CD4-positive, alpha-beta T cell treated with Interleukin-21 for 1 hour (primary cell): ENCODE measurements at regions not wholly inside any gene's neighbourhood (a gene's known extent, or its start where the extent isn't known, plus 50 kb on each side); places are given as distances from the start of the nearest gene placed in this dataset.

Experiments used
- DNase-seq: peaks from one replicate; pipeline ENCODE4 v3.0.0-alpha.2; 2020

- DNase-seq: no peak
Measured at GRCh38 chr14:54177641-54178621, 218.9 kb upstream of the CDKN3 start.

DNA sequence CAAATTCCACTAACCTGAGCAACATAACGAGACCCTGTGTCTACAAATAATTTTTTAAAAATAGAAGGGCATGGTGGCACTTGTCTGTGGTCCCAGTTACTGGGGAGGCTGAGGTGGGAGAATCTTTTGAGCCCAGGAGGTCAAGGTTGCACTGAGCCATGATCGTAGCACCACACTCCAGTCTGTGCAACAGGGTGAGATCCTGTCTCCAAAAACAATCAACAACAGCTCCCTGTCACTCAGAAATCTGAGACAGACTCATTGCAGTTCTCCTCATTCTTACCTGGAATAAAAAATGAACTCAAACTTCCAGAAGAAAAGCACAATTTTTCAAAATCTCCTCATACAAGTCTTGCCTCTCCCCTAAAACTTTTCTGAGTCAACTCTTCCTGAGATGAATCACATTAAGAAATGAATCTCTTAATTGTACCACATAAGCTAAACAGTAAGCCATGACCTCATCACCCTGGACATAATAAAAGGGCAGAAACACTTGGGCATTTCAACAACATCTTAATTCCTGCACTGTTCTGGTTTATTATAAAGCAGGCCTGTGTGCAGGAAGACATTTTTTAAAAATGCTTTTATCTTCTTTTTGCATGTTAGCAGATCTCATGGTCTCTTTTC lies 214.3 kb upstream of the CDKN3 start:
- no peak for DNase-seq

DNA sequence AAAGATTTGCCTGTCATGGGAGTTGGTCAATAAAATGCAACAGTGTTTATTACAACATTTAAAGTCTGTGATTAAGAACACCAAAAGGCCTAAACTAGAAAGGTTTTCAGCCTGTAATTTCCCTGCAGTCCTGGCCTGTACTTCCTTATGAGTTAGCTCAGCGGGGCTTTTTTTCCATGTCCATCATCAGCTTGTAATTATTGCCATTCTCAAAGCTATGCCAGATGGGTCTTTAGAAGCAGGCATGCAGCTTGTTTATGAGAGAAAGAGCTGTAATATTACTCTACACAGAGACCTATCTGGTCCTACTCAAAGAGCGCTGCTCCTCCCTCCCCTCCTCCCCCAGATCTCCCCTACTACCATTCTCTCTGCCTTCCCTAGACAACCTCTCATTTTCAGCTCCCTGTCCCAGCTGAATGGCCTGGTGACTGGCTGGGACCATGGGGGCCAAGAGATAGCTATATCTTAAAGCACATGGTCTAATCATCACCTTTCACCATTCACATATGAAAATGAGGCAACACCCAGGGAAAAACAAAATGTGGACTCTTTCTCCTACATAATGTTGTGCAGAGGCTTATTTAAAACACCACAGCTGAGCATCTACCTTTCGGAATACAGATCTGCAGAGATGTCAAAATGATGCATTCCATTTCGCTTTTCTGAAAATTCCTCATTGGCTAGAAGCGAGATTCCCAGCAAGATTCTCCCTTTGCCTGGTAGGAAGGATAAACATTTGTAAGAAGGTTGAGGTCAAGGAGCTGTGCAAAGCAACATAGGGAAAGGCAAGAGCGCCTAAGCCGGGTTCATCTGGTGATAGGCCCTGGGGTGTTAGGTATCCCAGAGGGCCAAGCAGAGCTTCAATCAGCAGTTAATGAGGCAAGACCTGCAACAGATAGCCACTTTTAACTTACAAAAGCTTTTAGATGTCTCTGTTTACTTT lies 209.7 kb upstream of the CDKN3 start:
- no peak for DNase-seq

GRCh38 chr14:54188064-54188666 lies 208.6 kb upstream of the CDKN3 start:
- no peak for DNase-seq

DNA sequence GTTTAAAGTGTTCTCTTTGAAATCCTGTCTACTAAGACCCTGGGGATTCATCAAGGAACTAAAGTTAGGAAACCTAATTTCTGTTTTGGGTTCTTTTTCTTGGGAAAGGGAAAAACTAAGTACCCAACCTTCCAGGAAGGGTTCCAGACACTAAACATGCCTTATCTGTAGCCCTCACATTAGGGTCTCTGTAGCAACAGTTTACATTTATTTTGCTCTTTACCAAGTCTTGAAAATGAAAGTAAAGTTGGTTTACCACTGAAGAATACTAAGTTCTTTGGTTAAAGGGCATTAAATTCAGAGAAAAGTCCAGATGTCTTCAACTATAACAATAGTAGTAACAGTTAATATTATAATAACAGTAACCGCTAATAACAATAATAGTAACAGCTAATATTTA lies 207.5 kb upstream of the CDKN3 start:
- no peak for DNase-seq

GRCh38 chr14:54189748-54190354 lies 207.0 kb upstream of the CDKN3 start:
- no peak for DNase-seq

DNA sequence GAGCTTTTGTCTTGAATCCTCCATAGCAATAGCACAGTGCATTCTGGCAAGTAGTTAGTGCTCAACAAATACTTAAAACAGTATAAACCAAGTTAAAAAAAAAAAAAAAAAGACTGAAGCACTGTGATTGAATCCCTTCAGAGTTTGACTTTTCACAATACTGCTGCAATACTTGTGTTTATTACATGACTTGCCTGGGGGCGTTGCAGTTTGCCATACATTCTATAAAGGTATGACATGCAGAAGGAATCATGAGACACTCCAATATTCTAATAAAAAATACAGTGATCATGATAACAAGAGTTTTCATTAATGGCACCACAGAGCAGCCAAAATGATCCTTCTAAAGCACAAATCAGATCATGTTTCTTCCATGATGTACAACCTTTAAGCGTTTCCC lies 205.0 kb upstream of the CDKN3 start:
- no peak for DNase-seq

DNA sequence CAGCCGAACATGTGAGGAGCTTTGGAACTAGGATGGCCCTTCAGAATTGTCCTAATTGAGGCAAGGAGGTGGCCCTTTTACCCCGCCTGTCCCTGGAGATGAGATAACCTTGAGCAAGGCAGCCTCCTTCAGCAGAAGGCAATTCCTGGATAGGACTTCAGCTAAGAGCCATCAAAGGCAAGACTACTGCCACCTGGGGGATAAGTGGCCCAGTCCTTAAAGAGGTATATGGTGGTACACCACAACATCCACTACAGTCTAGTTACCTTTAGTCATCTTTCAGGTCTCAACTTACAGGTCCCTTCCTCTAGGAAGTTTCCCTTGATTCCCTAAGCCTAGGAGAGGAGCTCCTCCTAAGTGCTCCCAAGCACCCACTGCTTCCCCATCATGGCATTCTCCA lies 204.2 kb upstream of the CDKN3 start:
- DNase-seq: no peak

- no peak for DNase-seq
Measured at GRCh38 chr14:54193871-54194270, 202.9 kb upstream of the CDKN3 start.

- DNase-seq: no peak
Measured at GRCh38 chr14:54194501-54194900, 202.3 kb upstream of the CDKN3 start.

DNA sequence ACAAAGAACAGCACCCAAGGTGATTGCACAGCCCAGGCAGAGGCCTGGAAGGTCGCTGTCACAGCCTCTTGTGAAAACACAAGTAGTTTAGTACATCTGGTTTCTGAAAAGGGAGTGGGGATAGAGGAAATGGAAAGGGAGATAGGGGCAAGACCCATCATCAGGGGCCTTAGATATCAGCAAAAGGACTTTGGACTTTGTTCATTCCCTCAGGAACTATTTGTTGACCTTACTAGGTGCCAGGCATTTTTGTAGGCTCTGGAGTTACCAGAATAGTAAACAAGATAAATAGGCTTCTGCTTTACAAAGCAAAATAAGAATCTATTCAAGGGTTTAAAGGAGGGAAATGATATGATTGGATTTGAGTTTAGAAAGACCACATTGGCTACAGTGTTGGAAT lies 199.4 kb upstream of the CDKN3 start:
- no peak for DNase-seq

DNA sequence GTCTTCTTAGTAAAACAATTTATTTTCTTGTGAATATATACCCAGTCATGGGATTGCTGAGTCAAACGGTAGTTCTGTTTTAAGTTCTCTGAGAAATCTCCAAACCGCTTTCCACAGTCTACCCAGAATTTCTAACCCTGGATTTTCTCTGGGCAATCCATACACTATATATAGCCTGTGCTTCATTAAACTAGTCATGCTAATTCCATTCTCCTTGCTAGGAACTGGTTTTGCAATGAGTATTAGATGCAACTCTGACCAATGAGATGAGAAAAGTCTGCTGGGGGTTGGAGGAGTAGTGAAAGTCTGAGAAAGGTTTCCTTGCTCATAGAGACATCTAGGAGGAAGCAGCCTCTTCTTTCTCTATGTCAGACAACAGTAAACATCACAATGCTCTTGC lies 196.1 kb upstream of the CDKN3 start:
- DNase-seq: no peak

DNA sequence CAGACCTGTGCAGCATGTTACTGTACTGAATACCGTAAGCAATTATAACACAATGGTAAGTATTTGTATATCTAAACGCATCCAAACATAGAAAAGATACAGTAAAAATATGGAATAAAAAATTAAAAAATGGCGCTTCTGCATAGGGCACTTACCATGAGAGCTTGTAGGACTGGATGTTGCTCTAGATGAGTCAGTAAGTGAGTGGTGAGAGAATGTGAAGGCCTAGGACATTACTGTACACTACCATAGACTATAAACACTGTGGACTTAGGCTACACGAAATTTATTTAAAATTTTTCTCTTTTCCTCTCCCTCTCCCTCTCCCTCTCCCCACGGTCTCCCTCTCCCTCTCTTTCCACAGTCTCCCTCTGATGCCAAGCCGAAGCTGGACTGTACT lies 194.5 kb upstream of the CDKN3 start:
- no peak for DNase-seq

GRCh38 chr14:54206516-54206915 lies 190.3 kb upstream of the CDKN3 start:
- DNase-seq: no peak

- DNase-seq: no peak
Measured at GRCh38 chr14:54207075-54207474, 189.7 kb upstream of the CDKN3 start.

DNA sequence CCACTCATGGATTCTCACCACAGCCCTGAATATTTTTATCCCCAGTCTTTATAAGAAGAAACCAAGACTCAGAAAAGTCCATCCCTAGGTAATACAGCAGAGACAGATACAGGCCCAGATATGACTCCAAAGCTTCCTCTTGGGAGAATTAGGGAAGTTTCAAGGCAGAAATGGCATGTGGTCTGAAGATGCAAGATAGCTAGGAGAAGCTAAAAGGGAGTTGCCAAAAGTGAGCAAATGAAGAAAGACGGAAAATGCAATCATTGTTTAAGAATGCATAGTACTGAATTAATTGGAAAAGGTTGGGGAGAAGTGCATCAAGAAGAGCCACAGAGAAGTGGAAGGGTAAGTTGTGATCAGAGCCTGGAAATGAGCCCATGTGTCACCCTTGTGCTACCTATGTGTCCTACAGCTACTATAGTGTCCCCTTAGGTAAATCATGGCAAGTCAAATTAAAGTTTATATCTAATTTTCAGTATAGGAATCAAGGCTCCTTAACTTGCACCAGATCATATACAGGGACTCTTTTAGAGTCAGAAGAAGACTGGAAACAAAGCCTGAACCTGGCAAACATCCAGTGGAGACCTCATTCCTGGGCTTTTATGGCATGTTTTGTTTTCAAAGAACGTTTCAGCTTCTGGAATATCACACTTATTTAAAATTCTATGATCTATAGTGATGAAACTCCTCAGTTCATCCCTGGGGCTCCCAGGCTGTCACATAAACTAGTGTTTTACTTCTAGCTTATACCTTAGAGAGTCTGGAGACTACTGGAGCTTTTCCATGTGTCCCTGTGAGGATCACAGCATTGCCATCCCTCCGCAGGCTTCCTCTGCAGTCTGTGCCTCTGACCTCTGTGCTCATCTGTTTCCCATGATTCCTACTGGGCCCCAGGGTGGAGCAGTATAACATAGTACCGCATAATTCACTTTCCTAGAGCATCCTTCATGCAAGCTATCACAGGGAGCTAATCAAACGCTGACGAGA lies 189.0 kb upstream of the CDKN3 start:
- DNase-seq: no peak

GRCh38 chr14:54208751-54209150 lies 188.1 kb upstream of the CDKN3 start:
- DNase-seq: no peak

- no peak for DNase-seq
Measured at GRCh38 chr14:54209511-54210250, 187.1 kb upstream of the CDKN3 start.

GRCh38 chr14:54211551-54212308 lies 185.1 kb upstream of the CDKN3 start:
- no peak for DNase-seq

GRCh38 chr14:54213536-54213935 lies 183.3 kb upstream of the CDKN3 start:
- DNase-seq: no peak
